A549 (cell line): ENCODE measurements at regions not wholly inside any gene's neighbourhood (a gene's known extent, or its start where the extent isn't known, plus 50 kb on each side); places are given as distances from the start of the nearest gene placed in this dataset.

Experiments
- ATAC-seq, 2 experiments: fragments of 200-7000 bp in 1 of 2; fragments of >200 bp in 1 of 2; cut with Nextera tagmentation in 1 of 2; cut with Tn5 transposase in 1 of 2; 3 replicates each; pipeline versions ENCODE4 v1.8.0 to v1.9.1; 2018 to 2020; ENCODE audit warnings: mild to moderate bottlenecking in 1 of 2, moderate library complexity in 1 of 2
- CTCF ChIA-PET: fragments of 300-600 bp; sonication (Branson Sonifier 250); formaldehyde crosslinking; extraction: SDS; loops from one replicate; lab custom pipeline; 2021; ENCODE audit warnings: antibody characterized with exemption, inconsistent platforms; lab: Yijun Ruan, JAX
- POLR2A ChIA-PET: fragments of 350-600 bp; formaldehyde crosslinking; extraction: SDS; loops from one replicate; lab custom pipeline; 2021; ENCODE audit warnings: antibody characterized with exemption, inconsistent platforms; lab: Yijun Ruan, JAX
- DNase-seq, 2 experiments: peaks; one replicate each; pipeline versions ENCODE4 v3.0.0 to v3.0.0-alpha.2; 2011 to 2016; ENCODE audit warnings: low read depth in 1 of 2, low spot score in 1 of 2
- FAIRE-seq: peaks from 2 replicates; lab custom pipeline; 2011; peaks lifted over from hg19 to GRCh38; lab: Jason Lieb, UNC
- H3K27ac ChIP-seq, 2 experiments: fragments of >200 bp; sonication (Bioruptor Twin); formaldehyde crosslinking; 3 replicates each; pipeline ENCODE4 v1.5.1; 2016 to 2017
- H3K4me1 ChIP-seq: fragments of >200 bp; sonication (Bioruptor Twin); formaldehyde crosslinking; 3 replicates; pipeline ENCODE4 v1.6.1; 2016
- H3K4me2 ChIP-seq: fragments of >200 bp; sonication (Bioruptor Twin); formaldehyde crosslinking; 3 replicates; pipeline ENCODE4 v1.6.1; 2016
- H3K4me3 ChIP-seq: fragments of >200 bp; sonication (Bioruptor Twin); formaldehyde crosslinking; 3 replicates; pipeline ENCODE4 v1.5.1; 2016
- H3K9me3 ChIP-seq: fragments of >200 bp; sonication (Bioruptor Twin); formaldehyde crosslinking; 3 replicates; pipeline ENCODE4 v1.6.1; 2016
- CBX2 ChIP-seq: fragments of 200-600 bp; sonication (generic); IDR thresholded peaks from 2 replicates; pipeline ENCODE4 v1.6.1; 2016; ENCODE audit warnings: low read depth, mild to moderate bottlenecking, borderline replicate concordance
- CEBPB ChIP-seq, 2 experiments: fragments of >200 bp in 1 of 2; sonication (Bioruptor Twin) in 1 of 2; formaldehyde crosslinking in 1 of 2; IDR thresholded peaks; 2 replicates each; pipeline ENCODE4 v1.6.1; 2012 to 2016
- CHD4 ChIP-seq: fragments of 200-600 bp; sonication (generic); IDR thresholded peaks from 2 replicates; pipeline ENCODE4 v1.6.1; 2016; ENCODE audit warnings: antibody characterized with exemption, mild to moderate bottlenecking, borderline replicate concordance
- EP300 ChIP-seq, 2 experiments: fragments of >200 bp; sonication (Bioruptor Twin); formaldehyde crosslinking; IDR thresholded peaks; 2 replicates in 1 of 2; 3 replicates in 1 of 2; pipeline ENCODE4 v1.6.1; 2016 to 2017
- ESRRA ChIP-seq: fragments of 150-350 bp; IDR thresholded peaks from 2 replicates; pipeline ENCODE4 v1.6.1; 2014; ENCODE audit warnings: mild to moderate bottlenecking, low read length, borderline replicate concordance
- FOXS1 ChIP-seq: fragments of 250-450 bp; sonication (Bioruptor Pico); IDR thresholded peaks from 2 replicates; pipeline ENCODE4 v1.5.0; 2020; ENCODE audit warnings: mild to moderate bottlenecking, moderate library complexity
- POLR2AphosphoS2 ChIP-seq: conservative IDR thresholded peaks from 2 replicates; pipeline ENCODE4 v1.6.1; 2012; ENCODE audit warnings: low read length, improper control_type of control experiment, inconsistent platforms
- RFX5 ChIP-seq: fragments of 450-650 bp; IDR thresholded peaks from 2 replicates; pipeline ENCODE4 v1.7.1; 2014; ENCODE audit warnings: antibody characterized with exemption, mild to moderate bottlenecking, moderate library complexity
- RNF2 ChIP-seq: fragments of 200-600 bp; sonication (generic); IDR thresholded peaks from 2 replicates; pipeline ENCODE4 v1.6.1; 2016; ENCODE audit warnings: low read depth, mild to moderate bottlenecking, antibody characterized with exemption, moderate library complexity, borderline replicate concordance
- SMC3 ChIP-seq: fragments of >200 bp; sonication (Bioruptor Twin); formaldehyde crosslinking; IDR thresholded peaks from 3 replicates; pipeline ENCODE4 v1.6.1; 2018; ENCODE audit warnings: inconsistent platforms
- SREBF2 ChIP-seq: fragments of 450-650 bp; IDR thresholded peaks from 2 replicates; pipeline ENCODE4 v1.6.1; 2014; ENCODE audit warnings: mild to moderate bottlenecking, moderate library complexity
- TFCP2L1 ChIP-seq: fragments of 250-450 bp; sonication (Bioruptor Pico); IDR thresholded peaks from 2 replicates; pipeline ENCODE4 v1.5.0; 2021; ENCODE audit warnings: mild to moderate bottlenecking
- WGBS: methylation state at CpG from one replicate; pipeline ENCODE4 v1.1.6; 2017; ENCODE audit errors: missing lambda C conversion rate; 5-methylcytosine and 5-hydroxymethylcytosine counted together
- TF ChIP-seq, protein P1 (sequence below): fragments of 200-600 bp; sonication (generic); IDR thresholded peaks from 2 replicates; pipeline ENCODE4 v1.6.1; 2016; ENCODE audit warnings: antibody characterized with exemption, mild to moderate bottlenecking, moderate library complexity
- TF ChIP-seq, protein P2 (sequence below): fragments of 450-650 bp; IDR thresholded peaks from 2 replicates; pipeline ENCODE4 v1.6.1; 2014; ENCODE audit warnings: antibody characterized with exemption
- TF ChIP-seq, protein P3 (sequence below): IDR thresholded peaks from 2 replicates; pipeline ENCODE4 v1.6.1; 2012; ENCODE audit warnings: low read depth, borderline replicate concordance
- TF ChIP-seq, protein P4 (sequence below): fragments of >200 bp; sonication (Bioruptor Twin); formaldehyde crosslinking; IDR thresholded peaks from 3 replicates; pipeline ENCODE4 v1.5.1; 2016

DNA sequence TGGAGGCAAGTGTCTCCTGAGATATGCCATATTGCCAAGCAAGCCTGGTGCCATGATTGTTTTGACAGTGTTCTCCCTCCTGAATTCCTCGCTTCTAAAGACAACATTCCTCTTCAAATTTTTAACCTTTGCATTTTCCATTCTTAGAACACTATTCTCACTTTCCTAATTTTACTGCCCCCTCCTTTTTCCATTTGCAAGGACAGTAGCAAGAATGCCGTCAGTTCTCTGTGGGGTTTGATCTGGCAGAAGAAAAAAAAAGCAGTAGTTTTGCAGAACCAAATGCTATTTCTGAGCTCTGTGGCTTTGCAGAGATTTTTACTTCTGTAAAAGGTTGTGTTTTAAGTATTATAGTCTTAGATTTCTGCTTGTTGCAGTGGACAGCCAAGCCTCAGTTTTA, 295.2 kb downstream of the NUAK1 start:
- H3K4me3 ChIP-seq: no peak overlapping the region
- CTCF ChIA-PET: interaction anchor here (0.7 to 1.2 kb wide), 2 partner anchors 8 to 423 kb away, joined by 3 read pairs; no protein-coding TSS in a partner anchor
- POLR2A ChIA-PET: no interaction called here
- FAIRE-seq (no peak), ATAC-seq (no peak)
- no peak overlapping the region for H3K27ac ChIP-seq
- TF ChIP-seq, protein P1, sequence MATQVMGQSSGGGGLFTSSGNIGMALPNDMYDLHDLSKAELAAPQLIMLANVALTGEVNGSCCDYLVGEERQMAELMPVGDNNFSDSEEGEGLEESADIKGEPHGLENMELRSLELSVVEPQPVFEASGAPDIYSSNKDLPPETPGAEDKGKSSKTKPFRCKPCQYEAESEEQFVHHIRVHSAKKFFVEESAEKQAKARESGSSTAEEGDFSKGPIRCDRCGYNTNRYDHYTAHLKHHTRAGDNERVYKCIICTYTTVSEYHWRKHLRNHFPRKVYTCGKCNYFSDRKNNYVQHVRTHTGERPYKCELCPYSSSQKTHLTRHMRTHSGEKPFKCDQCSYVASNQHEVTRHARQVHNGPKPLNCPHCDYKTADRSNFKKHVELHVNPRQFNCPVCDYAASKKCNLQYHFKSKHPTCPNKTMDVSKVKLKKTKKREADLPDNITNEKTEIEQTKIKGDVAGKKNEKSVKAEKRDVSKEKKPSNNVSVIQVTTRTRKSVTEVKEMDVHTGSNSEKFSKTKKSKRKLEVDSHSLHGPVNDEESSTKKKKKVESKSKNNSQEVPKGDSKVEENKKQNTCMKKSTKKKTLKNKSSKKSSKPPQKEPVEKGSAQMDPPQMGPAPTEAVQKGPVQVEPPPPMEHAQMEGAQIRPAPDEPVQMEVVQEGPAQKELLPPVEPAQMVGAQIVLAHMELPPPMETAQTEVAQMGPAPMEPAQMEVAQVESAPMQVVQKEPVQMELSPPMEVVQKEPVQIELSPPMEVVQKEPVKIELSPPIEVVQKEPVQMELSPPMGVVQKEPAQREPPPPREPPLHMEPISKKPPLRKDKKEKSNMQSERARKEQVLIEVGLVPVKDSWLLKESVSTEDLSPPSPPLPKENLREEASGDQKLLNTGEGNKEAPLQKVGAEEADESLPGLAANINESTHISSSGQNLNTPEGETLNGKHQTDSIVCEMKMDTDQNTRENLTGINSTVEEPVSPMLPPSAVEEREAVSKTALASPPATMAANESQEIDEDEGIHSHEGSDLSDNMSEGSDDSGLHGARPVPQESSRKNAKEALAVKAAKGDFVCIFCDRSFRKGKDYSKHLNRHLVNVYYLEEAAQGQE: no peak
- TF ChIP-seq EP300 (IDR thresholded peaks at IDR 0.05): no peak
- TF ChIP-seq RNF2: no peak
- no peak for TF ChIP-seq RFX5
- TF ChIP-seq ESRRA: no peak
- TF ChIP-seq, all 56 proteins: peak for 0
- H3K4me2 ChIP-seq: no peak overlapping the region
- no peaks in the 10 kb centered on the region for H3K9me3 ChIP-seq
- H3K4me1 ChIP-seq: no peaks in the 10 kb centered on the region
- no peak for DNase-seq
- WGBS: 71% methylated on average over 2 of the region's 2 CpGs

DNA sequence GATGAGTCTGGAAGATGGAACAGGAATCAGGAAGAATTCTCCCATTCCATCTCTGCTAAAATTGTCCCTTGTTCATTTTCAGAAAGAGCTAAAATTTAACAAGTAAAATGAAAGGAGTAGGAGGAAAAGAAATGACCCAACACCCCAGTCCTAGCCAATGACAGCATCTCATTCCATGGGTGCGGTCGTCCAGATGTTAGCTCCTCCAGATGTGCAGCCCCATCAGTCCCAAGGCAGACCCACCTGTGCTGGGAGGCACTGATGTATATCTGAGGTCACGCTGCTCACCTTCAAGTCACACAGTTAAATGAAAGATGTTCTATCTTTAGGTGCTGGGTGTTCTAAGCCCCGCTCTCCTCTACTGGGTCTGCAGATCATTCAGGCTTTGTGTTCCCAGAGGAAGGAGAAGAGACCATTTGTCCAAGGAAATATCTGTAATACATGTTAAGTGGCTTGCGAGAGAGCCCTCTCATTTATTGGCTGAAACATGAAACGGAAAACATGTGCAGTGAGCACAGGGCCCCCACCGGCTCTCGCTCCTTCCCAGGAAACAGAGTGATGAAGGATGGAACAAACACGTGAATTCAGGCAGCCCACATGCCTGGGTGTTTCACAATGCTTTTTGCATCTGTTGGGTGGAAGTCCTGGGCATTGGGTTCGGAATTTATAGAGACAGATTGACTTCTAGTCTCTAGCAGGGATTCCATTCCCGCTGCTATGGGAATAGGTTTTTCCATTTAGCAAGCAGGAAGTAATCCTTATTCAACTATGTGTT, 294.6 kb downstream of the NUAK1 start:
- Histone ChIP-seq H3K27ac (no peak overlapping the region), H3K4me1 (no peaks in the 10 kb centered on the region), H3K4me2 (no peak overlapping the region), H3K4me3 (no peak overlapping the region), H3K9me3 (no peaks in the 10 kb centered on the region)
- ATAC-seq: no peak
- 64% methylated on average over 11 of the region's 11 CpGs for WGBS
- DNase-seq: no peak
- ChIA-PET POLR2A (no interaction called here), CTCF (interaction anchor here (0.7 kb wide), 1 partner anchor 8 kb away, joined by 3 read pairs; no protein-coding TSS in a partner anchor)
- no peak for FAIRE-seq
- TF ChIP-seq TFCP2L1 (CRISPR knock-in tag): no peak
- TF ChIP-seq POLR2AphosphoS2: no peak
- TF ChIP-seq, protein P2, sequence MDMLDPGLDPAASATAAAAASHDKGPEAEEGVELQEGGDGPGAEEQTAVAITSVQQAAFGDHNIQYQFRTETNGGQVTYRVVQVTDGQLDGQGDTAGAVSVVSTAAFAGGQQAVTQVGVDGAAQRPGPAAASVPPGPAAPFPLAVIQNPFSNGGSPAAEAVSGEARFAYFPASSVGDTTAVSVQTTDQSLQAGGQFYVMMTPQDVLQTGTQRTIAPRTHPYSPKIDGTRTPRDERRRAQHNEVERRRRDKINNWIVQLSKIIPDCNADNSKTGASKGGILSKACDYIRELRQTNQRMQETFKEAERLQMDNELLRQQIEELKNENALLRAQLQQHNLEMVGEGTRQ: no peak
- no peak for TF ChIP-seq CHD4
- TF ChIP-seq, protein P3, sequence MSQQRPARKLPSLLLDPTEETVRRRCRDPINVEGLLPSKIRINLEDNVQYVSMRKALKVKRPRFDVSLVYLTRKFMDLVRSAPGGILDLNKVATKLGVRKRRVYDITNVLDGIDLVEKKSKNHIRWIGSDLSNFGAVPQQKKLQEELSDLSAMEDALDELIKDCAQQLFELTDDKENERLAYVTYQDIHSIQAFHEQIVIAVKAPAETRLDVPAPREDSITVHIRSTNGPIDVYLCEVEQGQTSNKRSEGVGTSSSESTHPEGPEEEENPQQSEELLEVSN: no peak
- no peak for TF ChIP-seq SREBF2
- TF ChIP-seq CEBPB (IDR thresholded peaks at IDR 0.05): no peak
- TF ChIP-seq, protein P4, sequence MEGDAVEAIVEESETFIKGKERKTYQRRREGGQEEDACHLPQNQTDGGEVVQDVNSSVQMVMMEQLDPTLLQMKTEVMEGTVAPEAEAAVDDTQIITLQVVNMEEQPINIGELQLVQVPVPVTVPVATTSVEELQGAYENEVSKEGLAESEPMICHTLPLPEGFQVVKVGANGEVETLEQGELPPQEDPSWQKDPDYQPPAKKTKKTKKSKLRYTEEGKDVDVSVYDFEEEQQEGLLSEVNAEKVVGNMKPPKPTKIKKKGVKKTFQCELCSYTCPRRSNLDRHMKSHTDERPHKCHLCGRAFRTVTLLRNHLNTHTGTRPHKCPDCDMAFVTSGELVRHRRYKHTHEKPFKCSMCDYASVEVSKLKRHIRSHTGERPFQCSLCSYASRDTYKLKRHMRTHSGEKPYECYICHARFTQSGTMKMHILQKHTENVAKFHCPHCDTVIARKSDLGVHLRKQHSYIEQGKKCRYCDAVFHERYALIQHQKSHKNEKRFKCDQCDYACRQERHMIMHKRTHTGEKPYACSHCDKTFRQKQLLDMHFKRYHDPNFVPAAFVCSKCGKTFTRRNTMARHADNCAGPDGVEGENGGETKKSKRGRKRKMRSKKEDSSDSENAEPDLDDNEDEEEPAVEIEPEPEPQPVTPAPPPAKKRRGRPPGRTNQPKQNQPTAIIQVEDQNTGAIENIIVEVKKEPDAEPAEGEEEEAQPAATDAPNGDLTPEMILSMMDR: no peak
- TF ChIP-seq SMC3: no peak
- no peak for TF ChIP-seq FOXS1
- no peak for TF ChIP-seq CBX2
